ENCODE measurements at regions not wholly inside any gene's neighbourhood (a gene's known extent, or its start where the extent isn't known, plus 50 kb on each side); places are given as distances from the start of the nearest gene placed in this dataset.

- Histone ChIP-seq H3K79me2 (ENCODE audit: insufficient read depth, low read length) (no peaks in the 10 kb centered on the region), H3K4me2 (ENCODE audit: low read depth, low read length, poor library complexity, severe bottlenecking) (no peak overlapping the region), H3K9ac (ENCODE audit: low read length) (no peak overlapping the region), H3K36me3 (ENCODE audit: low read length) (no peaks in the 10 kb centered on the region), H3K9me2 (replicated peaks; ENCODE audit: insufficient read depth, low read length) (0 out of 2 replicates have a peak, but pooled peaks cover 3% of the 10 kb centered on the region), H3K4me3 (ENCODE audit: insufficient read depth, low read length, poor library complexity, severe bottlenecking) (no peak overlapping the region), H2AFZ (ENCODE audit: low read depth, low read length, severe bottlenecking) (no peak overlapping the region), H3K27me3 (ENCODE audit: low read length) (no peaks in the 10 kb centered on the region), H4K20me1 (ENCODE audit: low read depth, low read length) (no peaks in the 10 kb centered on the region), H3K9me3 (ENCODE audit: insufficient read depth, low read length) (no peaks in the 10 kb centered on the region), H3K27ac (ENCODE audit: low read depth, low read length) (no peak overlapping the region), H3F3A (ENCODE audit: insufficient read depth) (no peaks in the 10 kb centered on the region)
- no peak for TF ChIP-seq CTCF (IDR thresholded peaks at IDR 0.05; ENCODE audit: insufficient read depth, low read length, poor library complexity, severe bottlenecking)
- TF ChIP-seq EZH2phosphoT487 (conservative IDR thresholded peaks at IDR 0.05; ENCODE audit: low read length), result no peak
Measured at GRCh38 chr16:5763176-5763575, 665.6 kb upstream of the EEF2KMT start.

- H3K27me3 ChIP-seq (ENCODE audit: low read length), result no peaks in the 10 kb centered on the region
- H2AFZ ChIP-seq (ENCODE audit: low read depth, low read length, severe bottlenecking), result no peak overlapping the region
- no peaks in the 10 kb centered on the region for H3K36me3 ChIP-seq (ENCODE audit: low read length)
- H4K20me1 ChIP-seq (ENCODE audit: low read depth, low read length), result no peaks in the 10 kb centered on the region
- H3K4me2 ChIP-seq (ENCODE audit: low read depth, low read length, poor library complexity, severe bottlenecking), result no peak overlapping the region
- no peaks in the 10 kb centered on the region for H3K9me3 ChIP-seq (ENCODE audit: insufficient read depth, low read length)
- H3K4me3 ChIP-seq (ENCODE audit: insufficient read depth, low read length, poor library complexity, severe bottlenecking), result no peak overlapping the region
- TF ChIP-seq CTCF (IDR thresholded peaks at IDR 0.05; ENCODE audit: insufficient read depth, low read length, poor library complexity, severe bottlenecking) (no peak), EZH2phosphoT487 (conservative IDR thresholded peaks at IDR 0.05; ENCODE audit: low read length) (no peak)
- no peak overlapping the region for H3K27ac ChIP-seq (ENCODE audit: low read depth, low read length)
- H3K9me2 ChIP-seq (replicated peaks; ENCODE audit: insufficient read depth, low read length), result 0 out of 2 replicates have a peak, but pooled peaks cover 3% of the 10 kb centered on the region
- H3K79me2 ChIP-seq (ENCODE audit: insufficient read depth, low read length), result no peaks in the 10 kb centered on the region
- no peaks in the 10 kb centered on the region for H3F3A ChIP-seq (ENCODE audit: insufficient read depth)
- no peak overlapping the region for H3K9ac ChIP-seq (ENCODE audit: low read length)
Measured at GRCh38 chr16:5762362-5762761, 664.8 kb upstream of the EEF2KMT start.

- no peak overlapping the region for H2AFZ ChIP-seq (ENCODE audit: low read depth, low read length, severe bottlenecking)
- H3K4me2 ChIP-seq (ENCODE audit: low read depth, low read length, poor library complexity, severe bottlenecking), result no peak overlapping the region
- H3K27me3 ChIP-seq (ENCODE audit: low read length), result no peaks in the 10 kb centered on the region
- H3K9me2 ChIP-seq (replicated peaks; ENCODE audit: insufficient read depth, low read length), result 0 out of 2 replicates have a peak, but pooled peaks cover 3% of the 10 kb centered on the region
- H3K79me2 ChIP-seq (ENCODE audit: insufficient read depth, low read length), result no peaks in the 10 kb centered on the region
- no peaks in the 10 kb centered on the region for H3F3A ChIP-seq (ENCODE audit: insufficient read depth)
- no peaks in the 10 kb centered on the region for H3K36me3 ChIP-seq (ENCODE audit: low read length)
- no peak overlapping the region for H3K4me3 ChIP-seq (ENCODE audit: insufficient read depth, low read length, poor library complexity, severe bottlenecking)
- no peaks in the 10 kb centered on the region for H4K20me1 ChIP-seq (ENCODE audit: low read depth, low read length)
- no peaks in the 10 kb centered on the region for H3K9me3 ChIP-seq (ENCODE audit: insufficient read depth, low read length)
- no peak overlapping the region for H3K9ac ChIP-seq (ENCODE audit: low read length)
- H3K27ac ChIP-seq (ENCODE audit: low read depth, low read length), result no peak overlapping the region
- TF ChIP-seq EZH2phosphoT487 (conservative IDR thresholded peaks at IDR 0.05; ENCODE audit: low read length) (no peak), CTCF (IDR thresholded peaks at IDR 0.05; ENCODE audit: insufficient read depth, low read length, poor library complexity, severe bottlenecking) (no peak)
Measured at GRCh38 chr16:5761592-5761991, 664.0 kb upstream of the EEF2KMT start.

Data from SU-DHL-6 (cell line).